GM18499 (cell line): ENCODE measurements at regions not wholly inside any gene's neighbourhood (a gene's known extent, or its start where the extent isn't known, plus 50 kb on each side); places are given as distances from the start of the nearest gene placed in this dataset.
"Not testable (repeated sequence)": the region's sequence is repeated elsewhere in the genome, so short reads cannot be mapped to it uniquely, and the experiment has no call there.

Experiments used
- ATAC-seq: cut with Tn5 transposase; IDR thresholded peaks from one replicate; pipeline ENCODE4 v1.9.1; 2021; ENCODE audit warnings: moderate number of reproducible peaks; ENCODE audit not compliant: insufficient read depth, unreplicated experiment

DNA sequence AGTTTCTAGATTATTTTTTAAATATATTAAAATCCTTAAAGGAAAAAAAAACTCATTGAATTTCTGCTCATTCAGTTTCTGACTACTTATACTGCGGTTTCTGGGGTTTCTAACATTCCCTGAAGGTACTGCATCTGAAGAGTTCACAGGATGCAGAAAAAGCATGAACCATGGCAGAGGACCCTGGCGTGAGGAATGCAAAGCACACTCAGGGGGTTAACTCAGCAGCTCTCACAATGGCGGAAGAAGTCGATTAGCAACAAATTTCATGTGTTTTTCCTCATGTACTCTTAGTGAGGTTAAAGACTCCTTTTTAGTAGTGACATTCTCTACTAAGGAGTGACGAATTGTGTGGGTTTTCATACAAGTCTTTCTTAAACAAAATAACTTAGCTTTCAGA lies 975.6 kb downstream of the NCAM2 start:
- no peak for ATAC-seq

- ATAC-seq = no peak
Observed at GRCh38 chr21:21996891-21997290, 998.7 kb downstream of the NCAM2 start.

DNA sequence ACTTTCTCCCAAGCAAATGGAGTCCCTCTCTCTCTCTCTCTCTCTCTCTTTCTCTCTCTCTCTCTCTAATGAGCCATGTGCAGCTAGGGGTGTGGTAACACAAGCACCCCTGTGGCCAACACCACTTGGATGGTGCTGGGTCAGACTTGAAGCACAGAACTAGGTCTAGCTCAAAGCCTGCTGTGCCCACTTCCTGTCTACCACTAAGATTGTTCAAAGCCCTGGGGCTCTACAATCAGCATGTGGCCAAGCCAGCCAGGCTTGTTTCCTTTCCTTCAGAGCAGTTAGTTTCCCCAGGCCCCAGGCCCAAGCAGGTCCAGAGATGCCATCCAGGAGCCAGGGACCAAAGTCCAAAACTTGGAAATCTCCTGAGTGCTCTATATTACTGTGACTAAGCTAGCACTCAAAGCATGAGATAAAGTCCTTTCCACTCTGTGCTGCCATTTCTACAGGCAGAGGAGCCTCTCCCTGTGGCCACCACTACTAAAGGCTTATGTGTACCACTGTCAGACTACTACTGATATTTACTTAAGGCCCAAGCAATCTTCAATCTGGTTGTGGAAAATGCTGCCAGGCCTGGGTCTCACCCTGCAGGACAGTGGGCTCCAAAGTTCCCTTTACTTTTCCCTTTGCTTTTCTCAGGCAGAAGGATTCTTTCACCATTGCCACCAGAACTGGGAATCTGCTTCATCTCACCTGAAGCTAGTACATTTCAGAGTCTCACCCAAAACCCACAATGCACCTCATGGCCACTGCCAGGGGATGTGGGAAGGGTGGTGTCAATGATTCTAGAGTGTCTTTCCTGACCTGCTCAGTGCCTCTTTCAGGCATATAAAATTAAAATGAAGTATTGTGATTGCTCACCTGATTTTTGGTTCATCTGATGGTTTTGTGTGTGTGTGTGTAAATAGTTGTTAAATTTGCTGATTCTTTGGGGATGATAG lies 999.5 kb downstream of the NCAM2 start:
- no peak for ATAC-seq

- ATAC-seq = no peak
Observed at GRCh38 chr21:22019766-22020165, 1021.6 kb downstream of the NCAM2 start.

GRCh38 chr21:22020221-22020620 lies 1022.0 kb downstream of the NCAM2 start:
- ATAC-seq = no peak

GRCh38 chr21:22023896-22024295 lies 1025.7 kb downstream of the NCAM2 start:
- ATAC-seq = not testable (repeated sequence)

GRCh38 chr21:22044431-22044830 lies 1046.2 kb downstream of the NCAM2 start:
- no peak for ATAC-seq

DNA sequence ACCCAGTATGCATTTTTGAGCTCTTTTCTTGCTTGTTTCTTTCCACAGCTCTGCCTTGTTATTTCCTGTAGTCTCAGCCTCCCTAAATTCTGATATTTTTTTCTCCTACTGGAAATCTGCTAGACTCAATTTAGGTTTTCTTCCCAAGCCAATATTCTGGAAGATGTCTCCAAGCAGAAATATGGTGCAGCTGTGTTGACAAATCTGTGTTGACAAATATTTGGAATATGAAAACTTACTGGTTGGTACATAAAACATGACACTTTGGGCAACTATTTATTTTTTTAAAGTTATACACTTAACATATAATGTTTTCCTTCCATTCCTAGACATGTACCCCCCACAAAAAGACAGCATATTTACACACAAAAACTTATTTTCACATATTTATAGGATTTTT lies 1048.4 kb downstream of the NCAM2 start:
- ATAC-seq = no peak

DNA sequence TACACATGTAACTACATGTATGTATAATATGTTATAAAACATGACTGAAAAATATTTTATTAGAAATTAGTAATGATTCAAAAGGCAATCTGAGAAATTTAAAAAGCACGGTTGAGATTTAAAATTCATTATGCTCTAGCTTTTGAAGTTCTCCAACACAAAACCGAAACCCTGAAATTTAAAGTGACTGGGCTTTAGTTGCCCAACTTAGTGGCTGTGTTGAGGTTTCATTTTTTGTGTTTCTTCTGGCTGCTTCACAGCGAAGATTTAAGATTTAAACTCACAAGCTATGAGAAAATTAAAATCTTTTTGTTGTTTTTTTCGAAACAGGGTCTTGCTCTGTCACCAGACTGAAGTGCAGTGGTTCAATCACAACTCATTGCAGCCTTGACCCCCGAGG lies 1058.7 kb downstream of the NCAM2 start:
- no peak for ATAC-seq

GRCh38 chr21:22062472-22063139 lies 1064.4 kb downstream of the NCAM2 start:
- ATAC-seq = no peak

GRCh38 chr21:22063140-22063539 lies 1064.9 kb downstream of the NCAM2 start:
- ATAC-seq = no peak

DNA sequence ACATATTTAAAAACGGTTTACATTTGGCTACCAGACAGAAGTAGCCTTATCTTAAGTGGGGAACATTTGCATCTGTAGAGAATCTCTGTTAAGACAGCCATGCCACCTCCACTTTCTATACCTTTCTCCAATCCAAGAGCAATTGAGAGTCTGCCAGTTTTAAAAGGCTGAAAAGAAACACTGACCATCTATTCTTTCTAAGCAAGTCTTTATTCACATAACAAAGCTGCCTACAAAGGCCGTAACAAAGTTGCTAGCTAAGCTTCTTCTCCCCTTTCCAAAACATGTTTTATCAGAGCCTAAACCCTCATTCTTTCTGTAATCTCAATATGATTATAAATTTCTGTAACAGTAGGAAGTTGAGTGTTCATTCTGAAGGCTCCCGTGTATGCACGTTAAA lies 1078.3 kb downstream of the NCAM2 start:
- ATAC-seq = no peak

DNA sequence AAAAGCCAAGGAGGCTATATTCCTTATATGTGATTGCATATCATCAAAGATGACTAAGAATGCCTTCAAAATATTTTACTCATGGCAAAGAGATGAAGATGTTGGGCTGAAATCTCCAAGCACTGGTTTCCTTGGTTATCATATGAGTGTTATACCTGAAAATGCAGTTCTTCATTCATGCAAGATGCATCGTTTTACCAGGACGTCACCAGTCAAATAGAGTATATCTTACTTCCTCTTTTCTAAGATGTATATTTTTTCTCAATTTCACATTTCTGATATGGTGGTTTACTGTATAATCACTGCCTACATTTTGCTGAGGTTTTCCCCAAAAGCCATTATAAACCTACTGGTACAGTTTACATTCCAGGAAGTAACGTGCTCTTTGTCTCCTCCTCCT lies 1085.7 kb downstream of the NCAM2 start:
- no peak for ATAC-seq

DNA sequence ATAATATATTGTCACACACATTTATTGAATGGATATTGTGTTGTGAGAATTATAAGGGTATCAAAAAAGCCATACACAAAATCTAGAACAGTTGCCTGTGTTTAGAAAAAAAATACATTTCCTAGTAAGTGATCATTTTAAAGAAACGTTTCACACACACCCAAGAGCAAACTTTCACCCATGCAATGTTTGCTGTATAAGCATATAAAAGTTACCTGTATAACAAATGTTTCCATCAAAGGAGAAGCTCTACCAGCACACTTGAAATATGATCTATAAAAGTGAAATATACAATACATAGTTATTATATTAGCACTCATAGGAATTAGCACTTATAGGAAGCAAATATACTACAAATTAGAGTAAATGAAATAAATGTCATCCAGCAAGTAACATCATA lies 1098.1 kb downstream of the NCAM2 start:
- no peak for ATAC-seq

DNA sequence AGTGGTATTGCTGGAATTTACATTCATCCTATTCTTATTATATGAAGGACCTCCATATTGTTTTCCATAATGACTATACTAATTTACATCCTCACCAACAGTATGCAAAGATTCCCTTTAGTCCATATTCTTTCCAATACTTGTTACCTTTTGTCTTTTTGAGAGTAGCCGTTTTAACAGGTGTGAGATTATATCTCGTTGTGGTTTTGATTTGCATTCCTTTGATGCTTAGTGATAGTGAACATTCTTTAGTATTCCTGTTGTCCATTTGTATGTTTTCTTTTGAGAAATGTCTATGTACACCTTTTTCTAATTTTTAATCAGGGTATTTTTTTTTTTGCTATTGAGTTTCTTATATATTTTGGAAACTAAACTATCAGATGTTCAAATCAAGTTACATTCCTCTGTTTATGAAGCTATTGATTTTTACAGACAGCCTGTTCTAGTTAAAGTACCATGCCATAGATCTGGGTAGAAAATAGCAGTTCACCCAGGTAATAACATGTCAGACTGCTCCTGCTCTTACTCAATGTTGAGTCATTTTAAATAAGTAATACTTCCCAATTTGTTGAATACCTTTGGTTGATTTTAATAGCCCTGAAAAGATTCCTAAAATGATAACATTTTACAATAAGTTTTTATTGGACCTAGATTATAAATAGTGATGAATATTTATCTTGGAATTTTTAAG lies 1108.7 kb downstream of the NCAM2 start:
- ATAC-seq = no peak

DNA sequence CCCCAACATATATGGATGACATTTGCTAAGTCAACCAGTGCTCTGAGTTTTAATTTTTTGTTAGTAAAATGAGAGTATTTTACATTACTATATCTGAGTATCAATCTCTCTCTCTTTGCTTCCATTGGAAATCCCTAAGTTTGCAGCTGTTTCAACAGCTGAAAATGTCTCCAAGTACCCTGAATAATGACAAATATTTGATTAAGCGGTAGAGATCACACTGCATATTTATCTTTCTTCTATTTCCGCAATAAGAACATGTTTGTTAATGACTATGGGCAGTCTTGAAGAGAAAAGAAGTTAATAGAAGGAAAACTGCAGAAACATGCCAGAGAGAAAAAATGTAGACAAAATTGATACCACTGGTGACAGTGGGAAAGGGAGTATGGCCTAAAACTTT lies 1117.5 kb downstream of the NCAM2 start:
- ATAC-seq = no peak

GRCh38 chr21:22120616-22121266 lies 1122.5 kb downstream of the NCAM2 start:
- ATAC-seq = no peak

- ATAC-seq = no peak
Observed at GRCh38 chr21:22125581-22125980, 1127.4 kb downstream of the NCAM2 start.

GRCh38 chr21:22128671-22129070 lies 1130.5 kb downstream of the NCAM2 start:
- no peak for ATAC-seq

GRCh38 chr21:22132358-22133071 lies 1134.3 kb downstream of the NCAM2 start:
- ATAC-seq = no peak
